GM12891 (cell line): ENCODE measurements at regions not wholly inside any gene's neighbourhood (a gene's known extent, or its start where the extent isn't known, plus 50 kb on each side); places are given as distances from the start of the nearest gene placed in this dataset.

Experiments used
- DNase-seq: peaks from one replicate; pipeline ENCODE4 v3.0.0; 2011; ENCODE audit warnings: low spot score; ENCODE audit not compliant: insufficient read length
- FAIRE-seq: peaks from 2 replicates; lab custom pipeline; 2011; peaks lifted over from hg19 to GRCh38; lab: Jason Lieb, UNC
- PAX5 ChIP-seq: IDR thresholded peaks from 2 replicates; pipeline ENCODE4 v1.6.1; 2011; ENCODE audit warnings: low read length, moderate library complexity, mild to moderate bottlenecking; ENCODE audit not compliant: insufficient read depth, severe bottlenecking
- POLR2A ChIP-seq: IDR thresholded peaks from 2 replicates; pipeline ENCODE4 v1.6.1; 2011; ENCODE audit warnings: low read depth, low read length, control low read depth
- POLR2AphosphoS5 ChIP-seq: IDR thresholded peaks from 2 replicates; pipeline ENCODE4 v1.6.1; 2011; ENCODE audit warnings: low read depth, low read length, control low read depth
- POU2F2 ChIP-seq: IDR thresholded peaks from 2 replicates; pipeline ENCODE4 v1.6.1; 2011; ENCODE audit warnings: low read depth, mild to moderate bottlenecking, control low read depth, low read length, moderate library complexity
- SPI1 ChIP-seq: IDR thresholded peaks from 2 replicates; pipeline ENCODE4 v1.6.1; 2011; ENCODE audit warnings: low read depth, low read length, control low read depth
- TAF1 ChIP-seq: IDR thresholded peaks from 2 replicates; pipeline ENCODE4 v1.6.1; 2011; ENCODE audit warnings: low read depth, low read length, control low read depth

DNA sequence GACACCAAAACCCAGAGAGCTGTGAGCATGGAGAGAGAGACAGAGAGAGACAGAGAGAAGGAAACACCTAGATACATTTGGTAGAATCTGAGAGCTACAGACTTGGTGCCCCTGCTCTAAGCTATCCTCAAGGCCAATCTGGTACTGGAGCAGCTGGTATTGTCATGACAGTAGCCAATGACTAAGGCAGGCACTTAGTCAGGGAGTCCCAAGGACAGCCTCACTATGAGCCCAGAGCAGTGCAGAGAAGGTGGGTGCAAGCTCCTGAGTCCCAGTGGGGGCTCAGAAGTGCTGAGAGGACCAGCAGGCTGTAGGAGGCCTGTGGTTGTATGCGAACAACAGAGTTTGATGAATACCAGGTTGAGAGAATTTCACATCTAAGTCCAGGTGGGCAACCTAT lies 300.4 kb upstream of the ZNF608 start:
- FAIRE-seq (no peak), DNase-seq (no peak)
- TF ChIP-seq TAF1, result no peak

DNA sequence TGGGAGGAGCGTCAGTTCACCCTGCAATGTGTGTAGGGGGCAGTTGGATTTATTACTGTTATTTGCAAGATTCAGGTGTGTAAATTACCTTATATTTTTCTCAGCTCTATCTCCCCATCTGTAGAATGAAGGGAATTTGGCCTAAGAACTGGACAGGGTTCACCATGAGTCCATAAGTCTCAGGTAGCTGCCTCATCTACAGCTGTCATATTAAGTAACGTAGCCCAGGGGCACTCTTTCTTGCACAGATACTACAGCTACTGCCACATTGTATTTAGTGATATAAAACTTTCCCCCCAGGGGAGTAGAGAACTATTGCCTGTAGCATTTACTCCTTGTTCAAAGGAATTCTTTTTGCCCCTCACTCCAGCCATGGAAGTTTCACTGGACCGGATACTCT lies 301.4 kb upstream of the ZNF608 start:
- DNase-seq (no peak), FAIRE-seq (no peak)
- TF ChIP-seq SPI1 (no peak), PAX5 (no peak), POLR2A (no peak)

DNA sequence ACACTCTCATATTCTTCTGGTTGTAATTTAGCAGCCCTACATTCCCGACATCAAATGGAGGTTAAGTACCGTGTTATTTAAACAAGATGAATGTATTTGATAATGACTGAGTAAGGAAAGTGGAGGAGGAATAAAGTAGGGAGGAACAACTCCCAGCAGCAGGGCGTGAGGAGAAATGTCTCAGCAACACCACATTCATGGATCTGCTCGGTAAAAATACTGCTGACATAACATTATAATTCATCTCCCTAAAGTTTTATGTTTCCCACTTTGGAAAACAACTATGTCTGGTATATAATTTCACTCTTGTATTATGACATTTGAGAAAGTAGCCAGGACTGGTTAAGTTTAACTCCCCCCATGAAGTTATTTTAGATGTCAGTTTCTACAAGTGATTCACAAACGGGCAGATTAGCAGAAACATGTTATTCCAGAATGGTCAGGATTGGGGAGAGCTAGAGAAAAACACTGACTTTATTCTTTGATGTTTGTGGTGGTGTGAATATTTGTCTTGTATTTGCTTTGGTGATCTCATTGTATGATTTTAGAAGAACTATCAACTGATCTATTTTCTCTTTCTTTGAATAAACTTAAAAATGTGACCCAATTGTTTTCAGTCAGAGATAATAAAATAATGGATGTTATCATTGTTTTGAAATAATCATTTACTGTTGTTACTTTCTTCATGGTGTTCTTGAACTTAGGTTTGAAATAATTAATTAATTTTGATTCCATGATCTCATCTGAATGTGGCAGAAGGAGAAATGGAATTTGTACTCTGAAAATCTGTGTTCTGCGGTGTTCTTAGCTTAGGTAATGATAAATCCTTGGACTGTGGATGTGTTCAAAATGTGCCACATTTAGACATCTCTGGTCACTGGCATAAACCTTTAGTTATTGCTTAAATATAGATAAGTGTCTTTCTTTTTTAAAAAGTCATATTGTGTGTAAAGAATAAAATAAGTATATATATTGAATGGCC lies 303.6 kb upstream of the ZNF608 start:
- TF ChIP-seq POLR2A (no peak), POLR2AphosphoS5 (no peak), TAF1 (no peak), POU2F2 (no peak), PAX5 (no peak), SPI1 (no peak)
- DNase-seq, result no peak
- no peak for FAIRE-seq

DNA sequence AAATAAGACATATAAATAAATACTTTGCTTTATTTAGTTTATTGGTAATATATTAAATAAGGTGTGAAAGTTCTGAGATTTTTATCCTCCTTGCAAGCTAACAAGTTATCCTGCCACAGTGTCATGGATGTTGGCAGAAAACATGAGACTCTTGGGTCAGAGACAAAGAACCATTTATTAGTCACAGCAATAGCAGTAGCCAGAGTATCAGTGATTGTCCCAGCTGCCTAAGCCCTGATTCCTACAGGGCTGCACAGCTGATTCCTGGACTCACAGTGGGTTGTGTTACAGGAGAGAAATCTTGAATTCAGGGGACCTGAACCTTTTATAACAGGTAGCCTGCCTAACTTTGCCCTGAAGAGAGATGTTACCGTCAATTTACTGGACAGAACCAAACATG lies 304.5 kb upstream of the ZNF608 start:
- FAIRE-seq (no peak), DNase-seq (no peak)
- TF ChIP-seq POLR2A (no peak), TAF1 (no peak), PAX5 (no peak)

DNA sequence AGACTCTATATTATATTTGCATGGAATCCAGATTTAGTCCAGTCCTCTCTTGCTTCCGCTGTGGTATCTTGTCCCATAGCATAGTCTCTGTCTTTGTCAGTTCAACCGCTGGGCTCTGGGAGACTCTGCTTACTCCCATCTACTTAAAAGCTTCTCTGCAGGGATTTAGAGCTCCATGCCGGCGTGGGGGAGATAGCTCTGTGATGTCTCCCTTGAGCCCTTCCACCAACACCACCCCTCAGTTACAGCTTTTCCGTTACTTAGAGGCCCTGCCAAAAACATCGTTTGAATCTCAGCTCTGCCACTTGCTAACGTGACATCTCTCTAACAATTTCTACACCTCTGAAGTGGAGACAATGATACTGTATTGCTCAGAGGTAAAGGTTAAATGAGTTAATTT lies 306.1 kb upstream of the ZNF608 start:
- TF ChIP-seq TAF1, result no peak
- DNase-seq (no peak), FAIRE-seq (no peak)

DNA sequence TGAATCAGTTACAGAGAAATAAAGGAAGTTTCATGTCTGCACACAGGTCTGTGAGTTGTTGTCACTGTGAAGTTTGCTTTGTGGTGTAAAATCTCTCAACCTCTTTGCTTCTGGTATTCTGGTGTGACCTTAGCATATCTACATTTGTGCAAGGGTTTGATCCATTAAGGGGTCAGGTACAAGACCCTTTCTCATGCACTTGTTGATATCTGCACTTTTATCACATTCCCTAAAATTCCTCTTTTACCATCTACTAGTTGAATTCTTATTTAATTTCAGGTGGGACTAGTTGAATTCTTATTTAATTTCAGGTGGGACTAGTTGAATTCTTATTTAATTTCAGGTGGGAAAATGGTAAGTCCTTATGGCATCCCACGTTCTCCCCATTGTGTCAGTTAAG lies 306.7 kb upstream of the ZNF608 start:
- DNase-seq, result no peak
- no peak for FAIRE-seq
- TF ChIP-seq PAX5 (no peak), POLR2A (no peak), SPI1 (no peak), POLR2AphosphoS5 (no peak), TAF1 (no peak), POU2F2 (no peak)

DNA sequence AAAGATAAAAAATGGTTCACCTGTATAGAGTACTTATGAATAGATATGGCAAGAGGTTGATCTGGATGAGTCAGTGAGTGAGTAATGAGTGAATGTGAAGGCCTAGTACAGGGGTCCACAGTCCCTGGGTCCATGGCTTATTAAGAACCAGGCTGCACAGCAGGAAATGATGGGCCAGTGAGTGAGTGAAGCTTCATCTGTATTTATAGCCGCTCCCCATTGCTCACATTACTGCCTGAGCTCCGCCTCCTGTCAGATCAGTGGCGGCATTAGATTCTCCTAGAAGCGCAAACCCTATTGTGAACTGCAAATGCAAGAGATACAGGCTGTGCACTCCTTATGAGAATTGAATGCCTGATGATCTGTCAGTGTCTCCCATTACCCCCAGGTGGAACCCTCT lies 307.7 kb upstream of the ZNF608 start:
- TF ChIP-seq POU2F2, result no peak
- TF ChIP-seq SPI1, result no peak
- no peak for TF ChIP-seq POLR2A
- no peak for TF ChIP-seq POLR2AphosphoS5
- TF ChIP-seq PAX5, result no peak
- no peak for TF ChIP-seq TAF1
- DNase-seq, result no peak
- FAIRE-seq, result no peak

DNA sequence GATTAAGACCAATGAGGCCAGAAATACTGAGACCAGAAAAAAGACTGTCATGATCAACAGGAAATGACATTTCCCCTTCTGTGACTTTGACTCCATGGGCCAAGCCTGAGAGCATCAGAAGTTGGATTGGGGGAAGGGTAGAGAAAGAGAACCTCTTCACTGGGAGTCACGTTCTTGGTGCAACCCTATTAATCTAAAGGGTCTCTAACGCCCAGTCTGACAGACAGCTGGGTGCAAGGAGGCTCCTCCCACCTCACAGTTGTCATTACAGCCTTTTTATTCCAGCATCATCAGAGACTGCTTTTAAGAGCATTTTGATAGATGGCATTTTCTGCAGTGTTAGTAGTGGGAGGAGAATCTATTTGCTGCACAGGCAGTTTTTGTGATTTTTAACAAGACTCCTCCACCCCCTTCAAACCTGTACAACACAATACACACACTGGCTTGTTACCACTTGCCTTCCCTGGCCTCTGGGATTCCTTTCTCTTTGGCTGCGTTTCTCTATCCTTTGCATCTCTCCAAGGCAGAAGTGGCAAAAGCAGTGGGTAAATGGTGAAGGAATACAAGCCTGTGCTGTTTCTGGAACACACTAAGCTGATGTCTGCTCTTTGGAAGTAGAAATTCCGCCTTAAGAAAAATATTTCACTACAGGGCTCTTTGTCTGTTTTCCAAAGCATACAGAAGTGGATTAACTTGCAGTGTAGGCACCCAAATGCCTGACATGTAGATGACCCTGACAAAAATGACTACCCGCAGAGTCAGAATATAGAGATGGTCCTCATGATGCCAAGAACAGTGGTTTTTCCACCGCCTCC lies 310.4 kb upstream of the ZNF608 start:
- no peak for DNase-seq

DNA sequence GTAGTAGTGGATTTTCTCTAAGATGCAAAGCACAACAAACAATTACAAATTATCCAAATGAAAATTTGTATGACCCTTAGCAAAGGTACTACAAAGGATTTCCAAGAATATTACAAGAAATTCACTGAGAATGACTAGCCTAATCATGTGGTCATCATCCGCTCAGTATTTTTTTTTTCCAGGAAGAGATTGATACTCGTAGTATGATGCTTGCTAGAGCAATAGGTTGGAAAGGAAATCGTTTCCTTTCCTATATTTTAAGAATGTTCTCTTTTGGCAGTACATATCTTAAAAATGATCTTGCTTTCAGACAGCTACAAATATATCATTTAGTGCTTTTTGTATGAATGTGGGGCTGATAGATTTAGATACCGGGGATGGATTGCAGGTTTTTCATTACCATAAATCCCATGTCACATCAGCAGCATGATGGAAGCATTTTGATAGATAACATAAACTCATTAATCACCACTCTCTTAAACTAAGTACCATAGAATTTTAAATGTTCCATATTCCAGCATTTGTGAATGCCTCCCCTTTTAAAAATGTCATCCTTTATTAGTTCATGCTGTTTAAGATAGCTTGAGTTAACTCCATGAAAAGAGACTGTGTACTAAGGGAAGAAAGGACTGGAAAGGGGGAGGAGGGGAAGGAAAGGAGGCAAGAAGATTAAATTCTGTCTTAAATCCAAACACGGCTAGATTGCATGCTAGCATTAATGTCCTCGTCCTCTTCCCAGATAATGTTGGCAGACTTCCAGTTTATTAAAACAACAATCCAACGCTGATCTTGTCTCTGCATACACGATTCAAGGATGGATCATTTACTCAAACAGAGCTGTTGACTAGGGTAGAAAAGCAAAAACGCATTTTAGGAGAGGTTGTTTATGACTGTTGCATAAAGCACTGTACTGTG lies 311.7 kb upstream of the ZNF608 start:
- FAIRE-seq (no peak), DNase-seq (no peak)
- TF ChIP-seq POU2F2 (no peak), SPI1 (no peak), TAF1 (no peak)

More for the DNA sequence above, 310.4 kb upstream of the ZNF608 start:
- TF ChIP-seq POLR2AphosphoS5, result no peak
- no peak for TF ChIP-seq POU2F2
- no peak for TF ChIP-seq POLR2A
- TF ChIP-seq PAX5, result no peak
- TF ChIP-seq TAF1, result no peak
- no peak for TF ChIP-seq SPI1
- FAIRE-seq, result no peak
